Neural cell (in vitro differentiated cells): ENCODE measurements at regions not wholly inside any gene's neighbourhood (a gene's known extent, or its start where the extent isn't known, plus 50 kb on each side); places are given as distances from the start of the nearest gene placed in this dataset.
"Not testable (repeated sequence)": the region's sequence is repeated elsewhere in the genome, so short reads cannot be mapped to it uniquely, and the experiment has no call there.

Source experiments
- H2AFZ ChIP-seq: fragments of 200-600, 300-800 bp; sonication (generic), shearing (Covaris generic); 2 replicates; pipeline ENCODE4 v1.6.0; 2014; ENCODE audit warnings: low read depth, mild to moderate bottlenecking, antibody characterized with exemption, low read length, moderate library complexity
- H3F3A ChIP-seq: fragments of 200-600 bp; shearing (Covaris generic); 2 replicates; pipeline ENCODE4 v1.6.1; 2016; ENCODE audit warnings: mild to moderate bottlenecking, moderate library complexity, mixed read lengths, antibody characterized with exemption, low read length; ENCODE audit not compliant: insufficient read depth, poor library complexity, severe bottlenecking
- H3K27ac ChIP-seq: fragments of 200-600, 300-800 bp; sonication (generic), shearing (Covaris generic); 2 replicates; pipeline ENCODE4 v1.5.1; 2014; ENCODE audit warnings: mild to moderate bottlenecking, low read length, moderate library complexity
- H3K27me3 ChIP-seq: fragments of 300-800, 200-600 bp; sonication (generic), shearing (Covaris generic); 2 replicates; pipeline ENCODE4 v1.6.0; 2014; ENCODE audit warnings: mild to moderate bottlenecking, low read depth, low read length, moderate library complexity; ENCODE audit not compliant: insufficient read depth
- H3K36me3 ChIP-seq: fragments of 300-800, 200-600 bp; sonication (generic), shearing (Covaris generic); 2 replicates; pipeline ENCODE4 v1.5.1; 2014; ENCODE audit warnings: mild to moderate bottlenecking, antibody characterized with exemption, low read length, moderate library complexity; ENCODE audit not compliant: insufficient read depth
- H3K4me2 ChIP-seq: fragments of 300-800, 200-600 bp; sonication (generic), shearing (Covaris generic); 2 replicates; pipeline ENCODE4 v1.6.0; 2014; ENCODE audit warnings: mild to moderate bottlenecking, low read length
- H3K4me3 ChIP-seq: fragments of 300-800, 200-600 bp; sonication (generic), shearing (Covaris generic); 2 replicates; pipeline ENCODE4 v1.5.1; 2014; ENCODE audit warnings: mild to moderate bottlenecking, low read length, moderate library complexity
- H3K79me2 ChIP-seq: fragments of 200-600 bp; shearing (Covaris generic); replicated peaks from 2 replicates; pipeline ENCODE4 v1.6.0; 2014; ENCODE audit warnings: mild to moderate bottlenecking, low read length, moderate library complexity; ENCODE audit not compliant: insufficient read depth
- H3K9ac ChIP-seq: fragments of 300-800, 200-600 bp; sonication (generic), shearing (Covaris generic); 2 replicates; pipeline ENCODE4 v1.6.1; 2016; ENCODE audit warnings: mild to moderate bottlenecking, low read length, mixed read lengths
- H3K9me2 ChIP-seq: fragments of 200-600 bp; shearing (Covaris generic); 2 replicates; pipeline ENCODE4 v1.6.1; 2016; ENCODE audit warnings: mild to moderate bottlenecking, low read length, mixed read lengths; ENCODE audit not compliant: insufficient read depth
- H3K9me3 ChIP-seq: fragments of 200-600, 300-800 bp; sonication (generic), shearing (Covaris generic); 2 replicates; pipeline ENCODE4 v1.6.1; 2016; ENCODE audit warnings: mild to moderate bottlenecking, mixed run types, low read length, moderate library complexity, mixed read lengths
- H4K20me1 ChIP-seq: fragments of 200-600 bp; shearing (Covaris generic); 2 replicates; pipeline ENCODE4 v1.6.1; 2016; ENCODE audit warnings: mild to moderate bottlenecking, mixed run types; ENCODE audit not compliant: insufficient read depth
- EP300 ChIP-seq: fragments of 450-650 bp; conservative IDR thresholded peaks from 2 replicates; pipeline ENCODE4 v1.6.1; 2014; ENCODE audit warnings: antibody characterized with exemption, mild to moderate bottlenecking, moderate library complexity; ENCODE audit not compliant: poor library complexity, severe bottlenecking
- EZH2 ChIP-seq: fragments of 200-600, 300-800 bp; shearing (Covaris generic), sonication (generic); IDR thresholded peaks from 2 replicates; pipeline ENCODE4 v1.6.1; 2014; ENCODE audit warnings: antibody characterized with exemption, low read length, borderline replicate concordance, mild to moderate bottlenecking; ENCODE audit not compliant: insufficient read depth, poor library complexity, severe bottlenecking
- MXI1 ChIP-seq: fragments of 450-650 bp; conservative IDR thresholded peaks from 2 replicates; pipeline ENCODE4 v1.6.1; 2014; ENCODE audit warnings: antibody characterized with exemption, mild to moderate bottlenecking; ENCODE audit not compliant: poor library complexity, severe bottlenecking
- POLR2AphosphoS5 ChIP-seq: IDR thresholded peaks from 2 replicates; pipeline ENCODE4 v1.6.1; 2012
- RAD21 ChIP-seq: fragments of 450-650 bp; conservative IDR thresholded peaks from 2 replicates; pipeline ENCODE4 v1.6.1; 2014; ENCODE audit warnings: antibody characterized with exemption, mild to moderate bottlenecking, moderate library complexity
- SMC3 ChIP-seq: fragments of 450-650 bp; conservative IDR thresholded peaks from 2 replicates; pipeline ENCODE4 v1.6.1; 2014; ENCODE audit warnings: antibody characterized with exemption, mild to moderate bottlenecking, moderate library complexity; ENCODE audit not compliant: poor library complexity
- TAF1 ChIP-seq: IDR thresholded peaks from 2 replicates; pipeline ENCODE4 v1.6.1; 2012; ENCODE audit warnings: low read depth
- TF ChIP-seq, protein P1 (sequence below): IDR thresholded peaks from 2 replicates; pipeline ENCODE4 v1.6.1; 2012; ENCODE audit warnings: borderline replicate concordance
- TF ChIP-seq, protein P2 (sequence below): fragments of 450-650 bp; IDR thresholded peaks from 2 replicates; pipeline ENCODE4 v1.5.1; 2014; ENCODE audit warnings: antibody characterized with exemption, mild to moderate bottlenecking, moderate library complexity; ENCODE audit not compliant: poor library complexity, severe bottlenecking

DNA sequence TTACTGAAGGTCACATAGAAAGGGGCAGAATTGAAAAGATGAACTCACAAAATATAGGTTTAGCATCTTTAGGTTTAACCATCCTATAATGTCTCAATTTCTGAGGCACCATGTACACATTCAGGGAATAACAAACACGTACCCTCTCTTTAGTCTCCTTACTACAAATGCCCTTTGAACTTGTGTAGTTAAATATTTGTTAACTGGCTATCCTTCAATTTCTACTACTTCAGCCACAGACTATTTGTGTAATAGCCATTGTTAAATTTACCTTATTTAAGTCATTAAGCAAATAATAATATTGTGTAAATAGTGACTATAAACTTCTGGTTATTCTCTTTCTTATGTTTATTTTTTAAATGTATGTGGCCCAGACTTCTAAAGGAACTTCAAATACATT lies 600.5 kb downstream of the KCNT2 start:
- Histone ChIP-seq H3K4me3 (no peak overlapping the region), H3K79me2 (no peaks in the 10 kb centered on the region), H3K9me3 (no peaks in the 10 kb centered on the region), H3K4me2 (no peak overlapping the region), H3K9ac (no peak overlapping the region), H4K20me1 (no peaks in the 10 kb centered on the region), H3K36me3 (no peaks in the 10 kb centered on the region), H3F3A (no peaks in the 10 kb centered on the region), H2AFZ (no peak overlapping the region), H3K27me3 (no peaks in the 10 kb centered on the region), H3K9me2 (no peaks in the 10 kb centered on the region), H3K27ac (no peak overlapping the region)
- TF ChIP-seq, protein P1, sequence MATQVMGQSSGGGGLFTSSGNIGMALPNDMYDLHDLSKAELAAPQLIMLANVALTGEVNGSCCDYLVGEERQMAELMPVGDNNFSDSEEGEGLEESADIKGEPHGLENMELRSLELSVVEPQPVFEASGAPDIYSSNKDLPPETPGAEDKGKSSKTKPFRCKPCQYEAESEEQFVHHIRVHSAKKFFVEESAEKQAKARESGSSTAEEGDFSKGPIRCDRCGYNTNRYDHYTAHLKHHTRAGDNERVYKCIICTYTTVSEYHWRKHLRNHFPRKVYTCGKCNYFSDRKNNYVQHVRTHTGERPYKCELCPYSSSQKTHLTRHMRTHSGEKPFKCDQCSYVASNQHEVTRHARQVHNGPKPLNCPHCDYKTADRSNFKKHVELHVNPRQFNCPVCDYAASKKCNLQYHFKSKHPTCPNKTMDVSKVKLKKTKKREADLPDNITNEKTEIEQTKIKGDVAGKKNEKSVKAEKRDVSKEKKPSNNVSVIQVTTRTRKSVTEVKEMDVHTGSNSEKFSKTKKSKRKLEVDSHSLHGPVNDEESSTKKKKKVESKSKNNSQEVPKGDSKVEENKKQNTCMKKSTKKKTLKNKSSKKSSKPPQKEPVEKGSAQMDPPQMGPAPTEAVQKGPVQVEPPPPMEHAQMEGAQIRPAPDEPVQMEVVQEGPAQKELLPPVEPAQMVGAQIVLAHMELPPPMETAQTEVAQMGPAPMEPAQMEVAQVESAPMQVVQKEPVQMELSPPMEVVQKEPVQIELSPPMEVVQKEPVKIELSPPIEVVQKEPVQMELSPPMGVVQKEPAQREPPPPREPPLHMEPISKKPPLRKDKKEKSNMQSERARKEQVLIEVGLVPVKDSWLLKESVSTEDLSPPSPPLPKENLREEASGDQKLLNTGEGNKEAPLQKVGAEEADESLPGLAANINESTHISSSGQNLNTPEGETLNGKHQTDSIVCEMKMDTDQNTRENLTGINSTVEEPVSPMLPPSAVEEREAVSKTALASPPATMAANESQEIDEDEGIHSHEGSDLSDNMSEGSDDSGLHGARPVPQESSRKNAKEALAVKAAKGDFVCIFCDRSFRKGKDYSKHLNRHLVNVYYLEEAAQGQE, result no peak
- no peak for TF ChIP-seq TAF1

DNA sequence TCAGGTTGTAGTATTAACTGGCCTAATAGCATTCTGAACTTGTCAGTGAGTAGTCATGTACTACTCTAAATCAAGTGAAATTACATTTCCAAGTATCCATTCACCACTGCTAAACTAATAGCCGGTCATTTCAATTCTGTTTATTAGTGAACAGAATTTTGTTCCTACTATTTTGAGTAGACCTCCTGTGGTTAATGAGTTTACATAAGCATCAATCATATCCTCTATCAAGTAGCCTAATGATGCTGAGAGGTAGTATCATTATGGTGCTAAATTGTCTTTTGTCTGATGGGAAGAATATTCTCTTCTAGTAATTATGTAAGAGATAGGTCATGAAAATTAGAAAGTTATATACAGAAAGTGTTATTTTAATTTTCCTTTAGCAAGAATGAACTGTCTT lies 602.8 kb downstream of the KCNT2 start:
- H3K27ac ChIP-seq, result no peak overlapping the region

DNA sequence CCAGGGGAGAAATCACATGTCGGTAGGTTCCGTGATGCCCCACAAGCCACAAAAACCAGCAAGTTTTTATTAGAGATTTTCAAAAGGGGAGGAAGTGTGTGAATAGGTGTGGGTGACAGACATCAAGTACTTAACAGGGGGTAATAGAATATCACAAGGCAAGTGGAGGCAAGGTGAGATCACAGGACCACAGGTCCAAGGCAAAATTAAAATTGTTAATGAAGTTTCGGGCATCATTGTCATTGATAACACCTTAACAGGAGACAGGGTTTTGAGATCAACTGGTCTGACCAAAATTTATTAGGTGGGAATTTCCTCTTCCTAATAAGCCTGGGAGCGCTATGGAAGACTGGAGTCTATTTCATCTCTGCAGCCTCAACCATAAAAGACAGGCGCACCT lies 603.9 kb downstream of the KCNT2 start:
- H3K4me2 ChIP-seq, H3K36me3 ChIP-seq, H3K9me3 ChIP-seq, H3K9ac ChIP-seq, H3K27me3 ChIP-seq, H3K4me3 ChIP-seq, H3K27ac ChIP-seq, H2AFZ ChIP-seq, H3F3A ChIP-seq, H3K9me2 ChIP-seq, H4K20me1 ChIP-seq, H3K79me2 ChIP-seq: not testable (repeated sequence)

More for the DNA sequence above, 602.8 kb downstream of the KCNT2 start:
- Histone ChIP-seq H3F3A (no peaks in the 10 kb centered on the region), H3K4me3 (no peak overlapping the region), H3K9me2 (no peaks in the 10 kb centered on the region), H3K4me2 (no peak overlapping the region), H4K20me1 (no peaks in the 10 kb centered on the region), H2AFZ (no peak overlapping the region), H3K27me3 (no peaks in the 10 kb centered on the region), H3K36me3 (no peaks in the 10 kb centered on the region), H3K79me2 (no peaks in the 10 kb centered on the region), H3K9me3 (no peaks in the 10 kb centered on the region), H3K9ac (no peak overlapping the region)
- TF ChIP-seq RAD21 (no peak), EP300 (no peak), SMC3 (no peak), MXI1 (no peak), POLR2AphosphoS5 (no peak), EZH2 (no peak), TAF1 (no peak)
- TF ChIP-seq, protein P1, result no peak
- TF ChIP-seq, protein P2, sequence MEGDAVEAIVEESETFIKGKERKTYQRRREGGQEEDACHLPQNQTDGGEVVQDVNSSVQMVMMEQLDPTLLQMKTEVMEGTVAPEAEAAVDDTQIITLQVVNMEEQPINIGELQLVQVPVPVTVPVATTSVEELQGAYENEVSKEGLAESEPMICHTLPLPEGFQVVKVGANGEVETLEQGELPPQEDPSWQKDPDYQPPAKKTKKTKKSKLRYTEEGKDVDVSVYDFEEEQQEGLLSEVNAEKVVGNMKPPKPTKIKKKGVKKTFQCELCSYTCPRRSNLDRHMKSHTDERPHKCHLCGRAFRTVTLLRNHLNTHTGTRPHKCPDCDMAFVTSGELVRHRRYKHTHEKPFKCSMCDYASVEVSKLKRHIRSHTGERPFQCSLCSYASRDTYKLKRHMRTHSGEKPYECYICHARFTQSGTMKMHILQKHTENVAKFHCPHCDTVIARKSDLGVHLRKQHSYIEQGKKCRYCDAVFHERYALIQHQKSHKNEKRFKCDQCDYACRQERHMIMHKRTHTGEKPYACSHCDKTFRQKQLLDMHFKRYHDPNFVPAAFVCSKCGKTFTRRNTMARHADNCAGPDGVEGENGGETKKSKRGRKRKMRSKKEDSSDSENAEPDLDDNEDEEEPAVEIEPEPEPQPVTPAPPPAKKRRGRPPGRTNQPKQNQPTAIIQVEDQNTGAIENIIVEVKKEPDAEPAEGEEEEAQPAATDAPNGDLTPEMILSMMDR, result no peak
